Keratinocyte (primary cell): ENCODE measurements at regions not wholly inside any gene's neighbourhood (a gene's known extent, or its start where the extent isn't known, plus 50 kb on each side); places are given as distances from the start of the nearest gene placed in this dataset.

ENCODE experiments used
- EZH2 ChIP-seq: IDR thresholded peaks from one replicate; pipeline ENCODE4 v1.6.1; 2012; ENCODE audit warnings: inconsistent platforms, mild to moderate bottlenecking, low read length, moderate library complexity
- TF ChIP-seq, protein P1 (sequence below), 3 experiments: IDR thresholded peaks in 1 of 3; conservative IDR thresholded peaks in 1 of 3; optimal IDR thresholded peaks in 1 of 3; 2 replicates in 2 of 3; 3 replicates in 1 of 3; pipeline versions ENCODE3 to v1.5.1; 2011; ENCODE audit warnings: low read length in 3 of 3, mild to moderate bottlenecking in 3 of 3, moderate library complexity in 2 of 3, control low read depth in 1 of 3, inconsistent platforms in 1 of 3; ENCODE audit not compliant: insufficient read depth in 2 of 3; ENCODE audit errors: extremely low read depth in 1 of 3

- TF ChIP-seq, protein P1, sequence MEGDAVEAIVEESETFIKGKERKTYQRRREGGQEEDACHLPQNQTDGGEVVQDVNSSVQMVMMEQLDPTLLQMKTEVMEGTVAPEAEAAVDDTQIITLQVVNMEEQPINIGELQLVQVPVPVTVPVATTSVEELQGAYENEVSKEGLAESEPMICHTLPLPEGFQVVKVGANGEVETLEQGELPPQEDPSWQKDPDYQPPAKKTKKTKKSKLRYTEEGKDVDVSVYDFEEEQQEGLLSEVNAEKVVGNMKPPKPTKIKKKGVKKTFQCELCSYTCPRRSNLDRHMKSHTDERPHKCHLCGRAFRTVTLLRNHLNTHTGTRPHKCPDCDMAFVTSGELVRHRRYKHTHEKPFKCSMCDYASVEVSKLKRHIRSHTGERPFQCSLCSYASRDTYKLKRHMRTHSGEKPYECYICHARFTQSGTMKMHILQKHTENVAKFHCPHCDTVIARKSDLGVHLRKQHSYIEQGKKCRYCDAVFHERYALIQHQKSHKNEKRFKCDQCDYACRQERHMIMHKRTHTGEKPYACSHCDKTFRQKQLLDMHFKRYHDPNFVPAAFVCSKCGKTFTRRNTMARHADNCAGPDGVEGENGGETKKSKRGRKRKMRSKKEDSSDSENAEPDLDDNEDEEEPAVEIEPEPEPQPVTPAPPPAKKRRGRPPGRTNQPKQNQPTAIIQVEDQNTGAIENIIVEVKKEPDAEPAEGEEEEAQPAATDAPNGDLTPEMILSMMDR (optimal IDR thresholded peaks at IDR 0.05 in 1 of 3, IDR thresholded peaks at IDR 0.05 in 1 of 3, conservative IDR thresholded peaks at IDR 0.05 in 1 of 3; ENCODE audit: extremely low read depth in 1 of 3, insufficient read depth in 2 of 3, low read length in 3 of 3): no peak
- TF ChIP-seq EZH2: no peak
Observed at GRCh38 chr4:37737466-37737865, 51.3 kb upstream of the RELL1 start.
